Gastrocnemius medialis (tissue), 4 donors: ENCODE measurements at regions not wholly inside any gene's neighbourhood (a gene's known extent, or its start where the extent isn't known, plus 50 kb on each side); places are given as distances from the start of the nearest gene placed in this dataset.
A peak's percentile ranks its signal among the peaks of the same experiment; 100 is the strongest.

Source experiments
- ATAC-seq, 2 donors: fragments of 150-250 bp; one replicate each; pipeline ENCODE4 v1.9.1; 2016
- DNase-seq, 2 donors: peaks; one replicate each; pipeline ENCODE4 v3.0.0-alpha.2; 2019
- H3K27ac ChIP-seq, 4 donors: fragments of 200-600 bp; sonication (generic); 1 replicate in 1 of 4; 2 replicates in 3 of 4; pipeline ENCODE4 v1.5.1; 2016 to 2018; ENCODE audit warnings: mild to moderate bottlenecking in 2 of 4, moderate library complexity in 1 of 4
- H3K27me3 ChIP-seq, 3 donors: fragments of 200-600 bp; sonication (generic) in 2 of 3; 1 replicate in 1 of 3; 2 replicates in 2 of 3; pipeline versions ENCODE4 v1.5.1 to v1.6.0; 2016 to 2019; ENCODE audit warnings: mild to moderate bottlenecking in 1 of 3, moderate library complexity in 1 of 3
- H3K36me3 ChIP-seq, 2 donors: fragments of 200-600 bp; sonication (generic) in 1 of 2; one replicate each; pipeline ENCODE4 v1.5.1; 2017 to 2018
- H3K4me1 ChIP-seq, 2 donors: fragments of 200-600 bp; sonication (generic) in 1 of 2; one replicate each; pipeline ENCODE4 v1.5.1; 2016 to 2017; ENCODE audit warnings: mild to moderate bottlenecking in 2 of 2
- H3K4me3 ChIP-seq, 4 donors: fragments of 200-600 bp; sonication (generic) in 3 of 4; 1 replicate in 1 of 4; 2 replicates in 3 of 4; pipeline ENCODE4 v1.5.1; 2016 to 2019; ENCODE audit warnings: mild to moderate bottlenecking in 2 of 4
- H3K9me3 ChIP-seq, 3 donors: fragments of 200-600 bp; sonication (generic) in 2 of 3; 1 replicate in 1 of 3; 2 replicates in 2 of 3; pipeline ENCODE4 v1.5.1; 2016 to 2019
- CTCF ChIP-seq, 5 experiments: fragments of 450-650 bp in 3 of 5; fragments of 200-600 bp in 2 of 5; sonication (generic) in 2 of 5; IDR thresholded peaks in 4 of 5; conservative IDR thresholded peaks in 1 of 5; 1 replicate in 4 of 5; 2 replicates in 1 of 5; pipeline ENCODE4 v1.5.1; 2016 to 2019; ENCODE audit warnings: antibody characterized with exemption in 5 of 5, mild to moderate bottlenecking in 3 of 5, moderate library complexity in 3 of 5
- POLR2A ChIP-seq, 2 donors: fragments of 450-650 bp; IDR thresholded peaks; one replicate each; pipeline ENCODE4 v1.6.1; 2017; ENCODE audit warnings: antibody characterized with exemption in 2 of 2, mild to moderate bottlenecking in 2 of 2, moderate library complexity in 2 of 2
- in situ Hi-C, 4 donors: fragments of 200-750 bp; cut with MboI; loops; one replicate each; pipeline versions ENCODE4 v1.15.0 to v1.8.0; 2017; ENCODE audit warnings: low sequenced_read_pairs in 4 of 4
- intact Hi-C: fragments of 100-400 bp; cut with DNase I; formaldehyde crosslinking; loops from one replicate; pipeline ENCODE4 v1.15.1; 2023; ENCODE audit warnings: low total_unique reads

- H3K27me3 ChIP-seq = no peaks in the 10 kb centered on the region
- DNase-seq = no peak
- no peak overlapping the region for H3K27ac ChIP-seq
- H3K4me1 ChIP-seq = no peaks in the 10 kb centered on the region
- no peaks in the 10 kb centered on the region for H3K9me3 ChIP-seq
- ATAC-seq = no peak
- in situ Hi-C loops = no loop called here
- no peaks in the 10 kb centered on the region for H3K36me3 ChIP-seq
- TF ChIP-seq POLR2A (IDR thresholded peaks at IDR 0.05) = no peak
- no peak for TF ChIP-seq CTCF (IDR thresholded peaks at IDR 0.05 in 4 of 5, conservative IDR thresholded peaks at IDR 0.05 in 1 of 5)
- intact Hi-C loops = loop anchor here (5.0 kb wide), 1 partner anchor 122 kb away; no protein-coding TSS in a partner anchor
- no peak overlapping the region for H3K4me3 ChIP-seq
Observed at GRCh38 chr2:45284621-45284995, 275.4 kb upstream of the SIX2 start.

GRCh38 chr2:45283764-45284620 is 274.7 kb upstream of the SIX2 start:
- in situ Hi-C loops (no loop called here), intact Hi-C loops (loop anchor here (5.0 kb wide), 1 partner anchor 122 kb away; no protein-coding TSS in a partner anchor)
- H3K27ac ChIP-seq = peak overlapping the region in 1 of 4 donors; percentile 24
- no peak overlapping the region for H3K4me3 ChIP-seq
- H3K9me3 ChIP-seq = no peaks in the 10 kb centered on the region
- peak; percentile 89 to 94 for ATAC-seq
- H3K4me1 ChIP-seq = no peaks in the 10 kb centered on the region
- TF ChIP-seq CTCF (IDR thresholded peaks at IDR 0.05 in 4 of 5, conservative IDR thresholded peaks at IDR 0.05 in 1 of 5) (no peak), POLR2A (IDR thresholded peaks at IDR 0.05) (no peak)
- no peaks in the 10 kb centered on the region for H3K27me3 ChIP-seq
- DNase-seq = peak in 1 of 2 donors; percentile 21
- no peaks in the 10 kb centered on the region for H3K36me3 ChIP-seq

GRCh38 chr2:45282646-45283045 is 273.4 kb upstream of the SIX2 start:
- H3K27me3 ChIP-seq = no peaks in the 10 kb centered on the region
- ATAC-seq (no peak), DNase-seq (no peak)
- in situ Hi-C loops (no loop called here), intact Hi-C loops (loop anchor here (5.0 kb wide), 1 partner anchor 120 kb away; no protein-coding TSS in a partner anchor)
- no peak overlapping the region for H3K4me3 ChIP-seq
- H3K36me3 ChIP-seq = no peaks in the 10 kb centered on the region
- no peak overlapping the region for H3K27ac ChIP-seq
- no peak for TF ChIP-seq CTCF (IDR thresholded peaks at IDR 0.05 in 4 of 5, conservative IDR thresholded peaks at IDR 0.05 in 1 of 5)
- TF ChIP-seq POLR2A (IDR thresholded peaks at IDR 0.05) = no peak
- H3K9me3 ChIP-seq = no peaks in the 10 kb centered on the region
- peaks cover 0 to 6% of the 10 kb centered on the region in 2 donors for H3K4me1 ChIP-seq

GRCh38 chr2:45281311-45281710 is 272.1 kb upstream of the SIX2 start:
- intact Hi-C loops = loop anchor here (5.0 kb wide), 1 partner anchor 119 kb away; no protein-coding TSS in a partner anchor
- Histone ChIP-seq H3K4me1 (peaks cover 0 to 6% of the 10 kb centered on the region in 2 donors), H3K4me3 (no peak overlapping the region), H3K9me3 (no peaks in the 10 kb centered on the region), H3K27ac (no peak overlapping the region), H3K36me3 (no peaks in the 10 kb centered on the region), H3K27me3 (no peaks in the 10 kb centered on the region)
- no peak for TF ChIP-seq POLR2A (IDR thresholded peaks at IDR 0.05)
- DNase-seq (no peak), ATAC-seq (no peak)
- in situ Hi-C loops = no loop called here

GRCh38 chr2:45280794-45281193 is 271.5 kb upstream of the SIX2 start:
- ATAC-seq = no peak
- no peak for TF ChIP-seq POLR2A (IDR thresholded peaks at IDR 0.05)
- TF ChIP-seq CTCF (IDR thresholded peaks at IDR 0.05 in 4 of 5, conservative IDR thresholded peaks at IDR 0.05 in 1 of 5) = no peak
- H3K36me3 ChIP-seq = no peaks in the 10 kb centered on the region
- no peak overlapping the region for H3K4me3 ChIP-seq
- intact Hi-C loops = loop anchor here (5.0 kb wide), 1 partner anchor 118 kb away; no protein-coding TSS in a partner anchor
- peaks cover 0 to 6% of the 10 kb centered on the region in 2 donors for H3K4me1 ChIP-seq
- H3K9me3 ChIP-seq = no peaks in the 10 kb centered on the region
- no peak overlapping the region for H3K27ac ChIP-seq
- no peaks in the 10 kb centered on the region for H3K27me3 ChIP-seq
- DNase-seq = no peak
- in situ Hi-C loops = no loop called here
